Adipose tissue (tissue), 3 donors: ENCODE measurements at regions not wholly inside any gene's neighbourhood (a gene's known extent, or its start where the extent isn't known, plus 50 kb on each side); places are given as distances from the start of the nearest gene placed in this dataset.
"Not testable (repeated sequence)": the region's sequence is repeated elsewhere in the genome, so short reads cannot be mapped to it uniquely, and the experiment has no call there.

ENCODE experiments used
- H3K27ac ChIP-seq: one replicate; pipeline ENCODE4 v1.5.1; 2013; ENCODE audit warnings: low read depth, low read length
- WGBS, 3 donors: extraction: QIAGEN DNeasy Blood & Tissue Kit; methylation state at CpG; one replicate each; pipeline ENCODE4 v1.1.7; 2013; 5-methylcytosine and 5-hydroxymethylcytosine counted together
- donor health status: healthy with polysubstance abuse.
- donor health status: Bipolar disorder and iron deficiency.
- donor health status: healthy.

- WGBS, 3 donors: 28 to 35% (median 32%) methylated on average over 5 to 6 of the region's 6 CpGs
- no peak overlapping the region for H3K27ac ChIP-seq
Observed at GRCh38 chr14:105974902-105975301, 448.5 kb downstream of the TMEM121 start.

- H3K27ac ChIP-seq: no peak overlapping the region
- 79 to 91% (median 90%) methylated on average over 26 of the region's 26 CpGs for WGBS, 3 donors
Observed at GRCh38 chr14:105978618-105979295, 452.4 kb downstream of the TMEM121 start.

DNA sequence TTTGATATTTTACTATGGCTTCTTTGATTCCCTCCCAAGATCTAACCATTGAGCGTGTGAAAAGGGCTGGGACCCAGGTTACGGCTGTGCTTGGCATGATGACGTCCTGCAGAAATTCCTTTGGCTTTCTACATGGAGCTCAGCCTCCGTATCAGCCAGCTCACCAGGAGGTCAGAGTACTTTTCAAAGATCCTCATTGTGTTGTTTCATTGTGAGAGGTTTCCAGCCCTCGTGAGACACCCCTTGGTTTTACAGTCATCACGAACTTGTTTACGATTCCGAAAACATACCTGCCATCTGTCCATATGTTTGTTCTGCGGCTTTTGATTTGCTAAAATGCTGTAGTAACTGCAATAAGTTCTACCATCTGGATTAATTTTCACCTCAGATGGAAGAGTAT is 453.1 kb downstream of the TMEM121 start:
- WGBS, 3 donors: 73 to 86% (median 78%) methylated on average over 9 of the region's 9 CpGs
- H3K27ac ChIP-seq: no peak overlapping the region

GRCh38 chr14:105980224-105980623 is 453.8 kb downstream of the TMEM121 start:
- no peak overlapping the region for H3K27ac ChIP-seq
- 55 to 65% (median 57%) methylated on average over 10 of the region's 10 CpGs for WGBS, 3 donors

- not testable (repeated sequence) for H3K27ac ChIP-seq
- WGBS, 3 donors: 47 to 52% (median 48%) methylated on average over 8 of the region's 8 CpGs
Observed at GRCh38 chr14:105981517-105982302, 455.3 kb downstream of the TMEM121 start.

- WGBS, 3 donors: 77 to 89% (median 87%) methylated on average over 8 of the region's 8 CpGs
- H3K27ac ChIP-seq: no peak overlapping the region
Observed at GRCh38 chr14:105982664-105983063, 456.3 kb downstream of the TMEM121 start.

DNA sequence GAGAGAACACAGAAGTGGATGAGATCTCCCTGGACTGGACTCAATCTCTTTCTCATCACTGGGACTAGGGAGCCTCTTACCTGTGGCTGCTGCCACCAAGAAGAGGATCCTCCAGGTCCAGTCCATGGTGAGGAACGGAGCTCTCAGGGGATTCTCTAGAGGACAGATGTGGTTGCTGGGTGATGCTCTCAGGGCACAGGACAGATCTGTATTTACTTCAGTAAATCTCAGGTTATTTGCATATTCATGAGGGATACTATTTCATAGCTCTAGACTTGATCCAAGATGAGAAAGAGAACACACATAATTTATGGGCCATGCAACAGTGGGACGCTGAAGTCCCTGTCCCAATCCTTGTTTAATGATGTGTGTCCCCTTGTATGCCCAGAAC is 460.5 kb downstream of the TMEM121 start:
- no peak overlapping the region for H3K27ac ChIP-seq
- WGBS, 3 donors: 46 to 74% (median 68%) methylated on average over 2 of the region's 2 CpGs

DNA sequence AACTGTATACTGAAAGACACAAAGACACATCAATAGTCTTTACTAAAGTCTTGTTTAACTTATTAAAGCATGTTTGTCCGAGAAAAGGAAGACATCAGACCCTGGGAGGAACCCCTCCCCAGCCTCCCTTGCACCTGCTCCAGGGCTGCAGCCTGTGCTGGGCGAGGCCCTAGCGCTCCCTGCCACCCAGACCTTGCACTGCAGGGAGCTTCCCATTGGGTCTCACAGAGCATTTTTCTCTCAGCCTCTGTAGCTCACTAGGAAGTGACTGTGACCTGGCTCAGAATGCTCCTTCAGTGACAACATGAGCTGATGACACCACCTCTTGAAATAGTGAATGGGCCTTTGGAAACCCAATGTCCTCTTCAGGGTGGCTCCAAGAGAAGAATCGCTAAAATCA is 461.2 kb downstream of the TMEM121 start:
- no peak overlapping the region for H3K27ac ChIP-seq
- WGBS, 3 donors: 46 to 74% (median 63%) methylated on average over 4 of the region's 4 CpGs

DNA sequence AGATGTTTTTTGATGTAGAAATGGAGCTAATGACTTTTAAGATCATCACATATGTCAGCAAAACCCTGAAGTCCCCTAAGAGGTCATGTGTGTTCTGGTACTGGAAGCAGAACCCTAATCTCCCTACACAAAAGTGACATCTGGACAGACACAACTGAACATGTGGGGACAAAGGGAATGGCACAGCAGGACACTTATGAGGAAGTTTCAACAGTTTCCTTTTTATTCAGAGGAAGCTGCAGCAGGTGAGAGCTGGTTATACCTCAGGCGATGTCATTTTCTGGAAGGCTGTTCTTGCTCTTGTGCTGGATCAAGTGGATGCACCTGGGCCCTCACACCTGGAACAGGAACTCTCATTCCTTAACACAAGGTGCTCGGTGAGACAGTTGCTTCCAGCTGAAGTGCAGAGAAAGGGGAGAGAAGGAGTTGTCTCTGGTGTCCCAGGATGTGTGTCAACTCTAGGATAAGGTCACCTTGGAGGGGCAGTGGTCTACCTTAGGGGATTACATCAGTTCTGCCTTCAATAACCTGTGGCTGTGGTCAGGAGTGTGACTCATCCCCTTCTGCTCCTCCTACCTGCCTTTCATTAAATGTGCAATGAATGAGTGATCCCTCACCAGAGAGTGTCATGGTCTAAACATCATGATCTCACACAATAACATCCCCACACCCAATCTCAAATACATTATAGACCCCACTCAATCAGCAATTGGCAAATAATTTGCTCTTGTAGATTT is 463.4 kb downstream of the TMEM121 start:
- no peak overlapping the region for H3K27ac ChIP-seq
- WGBS, 3 donors: 47 to 51% (median 50%) methylated on average over 2 of the region's 2 CpGs

GRCh38 chr14:105991677-105992076 is 465.3 kb downstream of the TMEM121 start:
- H3K27ac ChIP-seq: not testable (repeated sequence)
- WGBS, 3 donors: 20 to 44% (median 39%) methylated on average over 5 of the region's 5 CpGs

GRCh38 chr14:105993814-105994213 is 467.4 kb downstream of the TMEM121 start:
- 64 to 83% (median 82%) methylated on average over 8 of the region's 8 CpGs for WGBS, 3 donors

GRCh38 chr14:105995011-105995710 is 468.8 kb downstream of the TMEM121 start:
- H3K27ac ChIP-seq: not testable (repeated sequence)
- 36 to 51% (median 42%) methylated on average over 4 of the region's 4 CpGs for WGBS, 3 donors

More at GRCh38 chr14:105993814-105994213, 467.4 kb downstream of the TMEM121 start:
- no peak overlapping the region for H3K27ac ChIP-seq

- H3K27ac ChIP-seq: not testable (repeated sequence)
- 68 to 100% (median 76%) methylated on average over 1 of the region's 1 CpG for WGBS, 3 donors
Observed at GRCh38 chr14:105998597-105998996, 472.2 kb downstream of the TMEM121 start.

GRCh38 chr14:105999361-106000028 is 473.1 kb downstream of the TMEM121 start:
- no peak overlapping the region for H3K27ac ChIP-seq
- WGBS, 3 donors: 58 to 74% (median 64%) methylated on average over 11 to 15 of the region's 15 CpGs

DNA sequence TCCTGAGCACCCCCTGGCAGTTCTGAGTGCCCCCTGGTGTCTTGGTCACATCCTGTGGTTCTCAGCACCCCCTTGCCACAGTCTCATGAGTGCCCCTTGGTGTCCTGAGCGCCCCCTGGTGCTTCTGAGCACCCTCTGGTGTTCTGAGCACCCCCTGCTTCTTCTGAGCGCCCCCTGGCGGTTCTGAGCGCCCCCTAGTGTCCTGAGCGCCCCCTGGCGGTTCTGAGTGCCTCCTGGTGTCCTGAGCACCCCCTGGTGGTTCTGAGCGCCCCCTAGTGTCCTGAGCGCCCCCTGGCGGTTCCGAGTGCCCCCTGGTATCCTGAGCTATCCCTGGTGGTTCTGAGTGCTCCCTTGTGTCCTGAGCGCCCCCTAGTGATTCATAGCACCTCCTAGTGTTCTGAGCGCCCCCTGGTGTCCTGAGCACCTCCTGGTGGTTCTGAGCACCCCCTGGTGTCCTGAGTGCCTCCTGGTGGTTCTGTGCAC is 473.7 kb downstream of the TMEM121 start:
- not testable (repeated sequence) for H3K27ac ChIP-seq
- 49 to 53% (median 52%) methylated on average over 10 to 12 of the region's 12 CpGs for WGBS, 3 donors

DNA sequence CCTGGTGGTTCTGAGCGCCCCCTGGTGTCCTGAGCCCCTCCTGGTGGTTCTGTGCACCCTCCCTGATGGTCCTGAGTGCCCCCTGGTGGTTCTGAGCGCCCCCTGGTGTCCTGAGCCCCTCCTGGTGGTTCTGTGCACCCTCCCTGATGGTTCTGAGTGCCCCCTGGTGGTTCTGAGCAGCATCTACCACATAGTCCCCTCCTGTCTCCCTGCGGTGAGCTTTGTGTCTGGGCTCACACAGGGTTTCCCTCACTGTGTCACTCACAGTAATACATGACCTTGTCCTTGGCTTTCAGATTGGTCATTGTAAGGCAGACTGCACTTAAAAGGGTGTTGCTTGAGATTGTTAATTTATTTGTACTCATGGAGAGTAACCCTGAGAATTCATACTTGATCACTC is 474.9 kb downstream of the TMEM121 start:
- H3K27ac ChIP-seq: not testable (repeated sequence)
- 46 to 100% (median 100%) methylated on average over 1 to 2 of the region's 3 CpGs for WGBS, 3 donors

DNA sequence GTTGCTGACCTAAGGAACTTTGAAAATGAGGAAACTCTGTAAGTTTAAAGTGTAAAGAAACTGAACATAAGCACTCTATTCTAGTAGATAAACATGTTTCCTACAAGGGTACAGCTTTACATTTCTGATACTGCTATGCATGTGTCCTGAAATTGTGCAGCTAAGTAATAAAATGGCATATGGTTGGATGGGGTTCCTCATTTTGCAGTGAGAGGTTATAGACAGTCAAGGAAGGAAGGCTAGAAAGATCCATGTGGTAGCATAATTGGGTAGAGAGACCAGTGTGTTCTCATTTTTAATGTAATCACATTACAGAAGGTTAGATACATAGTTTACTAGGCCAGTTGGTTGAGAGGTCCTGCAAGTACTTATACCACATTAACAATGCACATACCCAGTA is 477.0 kb downstream of the TMEM121 start:
- no peak overlapping the region for H3K27ac ChIP-seq
